ENCODE measurements at regions not wholly inside any gene's neighbourhood (a gene's known extent, or its start where the extent isn't known, plus 50 kb on each side); places are given as distances from the start of the nearest gene placed in this dataset.

DNA sequence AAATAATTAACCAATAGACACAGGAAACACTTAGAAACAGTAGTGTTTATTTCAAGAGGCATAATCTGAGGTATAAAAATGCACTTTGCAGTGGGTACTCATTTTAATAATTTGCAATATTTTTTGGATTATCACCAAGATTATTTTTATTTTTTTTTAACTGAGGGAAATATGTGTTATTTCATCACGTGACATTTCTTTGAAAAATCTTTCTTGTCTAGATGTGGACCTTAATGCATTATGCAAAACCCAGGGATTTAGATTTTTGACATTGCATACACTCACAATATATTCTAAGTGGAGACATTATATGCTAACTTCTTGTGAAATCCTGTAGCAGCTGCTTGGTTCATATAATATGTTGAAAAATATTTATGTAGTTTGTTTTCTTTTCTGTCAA lies 260.4 kb upstream of the MEIS2 start:
- Histone ChIP-seq H3K9me3 (no peaks in the 10 kb centered on the region), H3K79me2 (ENCODE audit: insufficient read depth) (no peaks in the 10 kb centered on the region), H3K36me3 (replicated peaks in 1 of 2; ENCODE audit: control insufficient read depth in 1 of 2, insufficient read depth in 2 of 2, low read length in 1 of 2) (no peaks in the 10 kb centered on the region), H3K4me3 (ENCODE audit: low read depth in 2 of 2, low read length in 1 of 2) (no peak overlapping the region), H3K27ac (ENCODE audit: low read depth in 2 of 2, low read length in 1 of 2) (peak overlapping the region in 1 of 2 experiments; percentile 98; a peak in 2 of 4 replicates), H3K4me2 (no peak overlapping the region), H3K27me3 (ENCODE audit: insufficient read depth) (no peaks in the 10 kb centered on the region), H4K20me1 (ENCODE audit: insufficient read depth) (no peaks in the 10 kb centered on the region), H2AFZ (ENCODE audit: low read depth) (no peak overlapping the region), H3F3A (replicated peaks; ENCODE audit: insufficient read depth) (no peaks in the 10 kb centered on the region), H3K9ac (no peak overlapping the region), H3K4me1 (ENCODE audit: control insufficient read depth in 1 of 2, insufficient read depth in 2 of 2, low read depth in 1 of 2, low read length in 1 of 2) (peaks cover 0 to 21% of the 10 kb centered on the region in 2 experiments; a peak in 2 of 4 replicates), H3K9me2 (no peaks in the 10 kb centered on the region)
- ChIA-PET CTCF (interaction anchor here (1.1 to 1.9 kb wide), 7 partner anchors 11 to 530 kb away, joined by 3 to 12 read pairs (median 5); no protein-coding TSS in a partner anchor), POLR2A (no interaction called here)
- TF ChIP-seq FOXJ3 (CRISPR knock-in tag; IDR thresholded peaks at IDR 0.05) (no peak), EP300 (IDR thresholded peaks at IDR 0.05; ENCODE audit: borderline replicate concordance in 1 of 2, low read depth in 1 of 2, low read length in 1 of 2) (no peak), MXI1 (IDR thresholded peaks at IDR 0.05; ENCODE audit: low read depth, low read length) (no peak), FOXM1 (IDR thresholded peaks at IDR 0.05; ENCODE audit: low read depth) (no peak)
- 49% methylated on average over 1 of the region's 1 CpG for WGBS (ENCODE audit: low lambda C conversion rate)
- no peak for DNase-seq

DNA sequence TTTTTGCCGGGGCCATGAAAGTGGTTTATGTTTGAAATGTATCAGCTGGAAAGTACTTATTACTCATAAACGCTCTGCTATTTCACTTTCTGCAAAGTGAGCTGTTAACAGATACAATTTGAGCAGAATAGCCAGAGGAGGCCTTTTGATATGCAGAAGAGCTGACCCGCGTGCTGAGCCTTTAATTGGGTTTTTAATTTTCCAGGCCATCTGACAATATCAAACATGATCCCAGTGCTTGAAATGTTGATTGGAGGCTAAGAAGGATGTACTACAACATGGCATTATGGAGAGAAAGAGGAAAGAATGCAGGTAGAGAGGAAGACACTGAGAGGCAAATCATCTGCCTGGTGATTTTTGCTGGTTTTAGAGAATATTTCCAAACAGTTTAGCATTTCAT lies 261.3 kb upstream of the MEIS2 start:
- no peak overlapping the region for H3K4me3 ChIP-seq (ENCODE audit: low read depth in 2 of 2, low read length in 1 of 2)
- no peaks in the 10 kb centered on the region for H4K20me1 ChIP-seq (ENCODE audit: insufficient read depth)
- H3K79me2 ChIP-seq (ENCODE audit: insufficient read depth) = no peaks in the 10 kb centered on the region
- POLR2A ChIA-PET = interaction anchor here (0.9 to 1.6 kb wide), 3 partner anchors 35 to 433 kb away, joined by 3 to 8 read pairs (median 5); no protein-coding TSS in a partner anchor
- CTCF ChIA-PET = interaction anchor here (0.8 to 1.9 kb wide), 10 partner anchors 36 to 529 kb away, joined by 3 to 12 read pairs (median 4); no protein-coding TSS in a partner anchor
- no peaks in the 10 kb centered on the region for H3K27me3 ChIP-seq (ENCODE audit: insufficient read depth)
- H3K9me2 ChIP-seq = no peaks in the 10 kb centered on the region
- peak; percentile 21 for DNase-seq
- H3K27ac ChIP-seq (ENCODE audit: low read depth in 2 of 2, low read length in 1 of 2) = peak overlapping the region in 1 of 2 experiments; percentile 98; a peak in 2 of 4 replicates
- no peak overlapping the region for H3K9ac ChIP-seq
- 43% methylated on average over 4 of the region's 4 CpGs for WGBS (ENCODE audit: low lambda C conversion rate)
- H3F3A ChIP-seq (replicated peaks; ENCODE audit: insufficient read depth) = no peaks in the 10 kb centered on the region
- no peak overlapping the region for H2AFZ ChIP-seq (ENCODE audit: low read depth)
- no peaks in the 10 kb centered on the region for H3K9me3 ChIP-seq
- no peak overlapping the region for H3K4me2 ChIP-seq
- H3K36me3 ChIP-seq (replicated peaks in 1 of 2; ENCODE audit: control insufficient read depth in 1 of 2, insufficient read depth in 2 of 2, low read length in 1 of 2) = no peaks in the 10 kb centered on the region
- H3K4me1 ChIP-seq (ENCODE audit: control insufficient read depth in 1 of 2, insufficient read depth in 2 of 2, low read depth in 1 of 2, low read length in 1 of 2) = peaks cover 0 to 21% of the 10 kb centered on the region in 2 experiments; a peak in 2 of 4 replicates
- TF ChIP-seq, protein P1, sequence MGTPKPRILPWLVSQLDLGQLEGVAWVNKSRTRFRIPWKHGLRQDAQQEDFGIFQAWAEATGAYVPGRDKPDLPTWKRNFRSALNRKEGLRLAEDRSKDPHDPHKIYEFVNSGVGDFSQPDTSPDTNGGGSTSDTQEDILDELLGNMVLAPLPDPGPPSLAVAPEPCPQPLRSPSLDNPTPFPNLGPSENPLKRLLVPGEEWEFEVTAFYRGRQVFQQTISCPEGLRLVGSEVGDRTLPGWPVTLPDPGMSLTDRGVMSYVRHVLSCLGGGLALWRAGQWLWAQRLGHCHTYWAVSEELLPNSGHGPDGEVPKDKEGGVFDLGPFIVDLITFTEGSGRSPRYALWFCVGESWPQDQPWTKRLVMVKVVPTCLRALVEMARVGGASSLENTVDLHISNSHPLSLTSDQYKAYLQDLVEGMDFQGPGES (IDR thresholded peaks at IDR 0.05; ENCODE audit: low read depth, low read length) = no peak
- no peak for TF ChIP-seq FOSL2 (IDR thresholded peaks at IDR 0.05; ENCODE audit: borderline replicate concordance, low read depth)
- TF ChIP-seq JUND (IDR thresholded peaks at IDR 0.05) = no peak
- no peak for TF ChIP-seq YY1 (IDR thresholded peaks at IDR 0.05; ENCODE audit: low read depth)
- TF ChIP-seq, protein P2, sequence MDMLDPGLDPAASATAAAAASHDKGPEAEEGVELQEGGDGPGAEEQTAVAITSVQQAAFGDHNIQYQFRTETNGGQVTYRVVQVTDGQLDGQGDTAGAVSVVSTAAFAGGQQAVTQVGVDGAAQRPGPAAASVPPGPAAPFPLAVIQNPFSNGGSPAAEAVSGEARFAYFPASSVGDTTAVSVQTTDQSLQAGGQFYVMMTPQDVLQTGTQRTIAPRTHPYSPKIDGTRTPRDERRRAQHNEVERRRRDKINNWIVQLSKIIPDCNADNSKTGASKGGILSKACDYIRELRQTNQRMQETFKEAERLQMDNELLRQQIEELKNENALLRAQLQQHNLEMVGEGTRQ (IDR thresholded peaks at IDR 0.05; ENCODE audit: borderline replicate concordance, low read depth, low read length) = no peak
- TF ChIP-seq, protein P3, sequence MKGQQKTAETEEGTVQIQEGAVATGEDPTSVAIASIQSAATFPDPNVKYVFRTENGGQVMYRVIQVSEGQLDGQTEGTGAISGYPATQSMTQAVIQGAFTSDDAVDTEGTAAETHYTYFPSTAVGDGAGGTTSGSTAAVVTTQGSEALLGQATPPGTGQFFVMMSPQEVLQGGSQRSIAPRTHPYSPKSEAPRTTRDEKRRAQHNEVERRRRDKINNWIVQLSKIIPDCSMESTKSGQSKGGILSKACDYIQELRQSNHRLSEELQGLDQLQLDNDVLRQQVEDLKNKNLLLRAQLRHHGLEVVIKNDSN (IDR thresholded peaks at IDR 0.05; ENCODE audit: borderline replicate concordance, low read depth) = no peak
- TF ChIP-seq MXI1 (IDR thresholded peaks at IDR 0.05; ENCODE audit: low read depth, low read length) = peak; percentile 72; the same call in 1 of the 2 replicates
- TF ChIP-seq GATA2 (CRISPR knock-in tag; IDR thresholded peaks at IDR 0.05) = peak; percentile 76
- TF ChIP-seq EZH2phosphoT487 (IDR thresholded peaks at IDR 0.05; ENCODE audit: borderline replicate concordance, low read depth) = no peak
- no peak for TF ChIP-seq TEAD4 (IDR thresholded peaks at IDR 0.05; ENCODE audit: borderline replicate concordance, insufficient read depth)
- no peak for TF ChIP-seq TAF1 (IDR thresholded peaks at IDR 0.05; ENCODE audit: borderline replicate concordance, low read depth, low read length)
- TF ChIP-seq RFX5 (IDR thresholded peaks at IDR 0.05; ENCODE audit: low read length) = no peak
- TF ChIP-seq CHD2 (IDR thresholded peaks at IDR 0.05; ENCODE audit: low read length, partially characterized antibody) = no peak
- TF ChIP-seq FOXJ3 (CRISPR knock-in tag; IDR thresholded peaks at IDR 0.05) = peak; percentile 61; the same call in 1 of the 2 replicates
- TF ChIP-seq, protein P4, sequence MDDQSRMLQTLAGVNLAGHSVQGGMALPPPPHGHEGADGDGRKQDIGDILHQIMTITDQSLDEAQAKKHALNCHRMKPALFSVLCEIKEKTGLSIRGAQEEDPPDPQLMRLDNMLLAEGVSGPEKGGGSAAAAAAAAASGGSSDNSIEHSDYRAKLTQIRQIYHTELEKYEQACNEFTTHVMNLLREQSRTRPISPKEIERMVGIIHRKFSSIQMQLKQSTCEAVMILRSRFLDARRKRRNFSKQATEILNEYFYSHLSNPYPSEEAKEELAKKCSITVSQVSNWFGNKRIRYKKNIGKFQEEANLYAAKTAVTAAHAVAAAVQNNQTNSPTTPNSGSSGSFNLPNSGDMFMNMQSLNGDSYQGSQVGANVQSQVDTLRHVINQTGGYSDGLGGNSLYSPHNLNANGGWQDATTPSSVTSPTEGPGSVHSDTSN (IDR thresholded peaks at IDR 0.05) = no peak
- no peak for TF ChIP-seq ELF1 (IDR thresholded peaks at IDR 0.05)
- TF ChIP-seq, protein P5, sequence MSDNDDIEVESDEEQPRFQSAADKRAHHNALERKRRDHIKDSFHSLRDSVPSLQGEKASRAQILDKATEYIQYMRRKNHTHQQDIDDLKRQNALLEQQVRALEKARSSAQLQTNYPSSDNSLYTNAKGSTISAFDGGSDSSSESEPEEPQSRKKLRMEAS (IDR thresholded peaks at IDR 0.05; ENCODE audit: low read depth) = no peak
- no peak for TF ChIP-seq RXRA (IDR thresholded peaks at IDR 0.05; ENCODE audit: borderline replicate concordance, low read depth)
- TF ChIP-seq FOXM1 (IDR thresholded peaks at IDR 0.05; ENCODE audit: low read depth) = no peak
- TF ChIP-seq, protein P6, sequence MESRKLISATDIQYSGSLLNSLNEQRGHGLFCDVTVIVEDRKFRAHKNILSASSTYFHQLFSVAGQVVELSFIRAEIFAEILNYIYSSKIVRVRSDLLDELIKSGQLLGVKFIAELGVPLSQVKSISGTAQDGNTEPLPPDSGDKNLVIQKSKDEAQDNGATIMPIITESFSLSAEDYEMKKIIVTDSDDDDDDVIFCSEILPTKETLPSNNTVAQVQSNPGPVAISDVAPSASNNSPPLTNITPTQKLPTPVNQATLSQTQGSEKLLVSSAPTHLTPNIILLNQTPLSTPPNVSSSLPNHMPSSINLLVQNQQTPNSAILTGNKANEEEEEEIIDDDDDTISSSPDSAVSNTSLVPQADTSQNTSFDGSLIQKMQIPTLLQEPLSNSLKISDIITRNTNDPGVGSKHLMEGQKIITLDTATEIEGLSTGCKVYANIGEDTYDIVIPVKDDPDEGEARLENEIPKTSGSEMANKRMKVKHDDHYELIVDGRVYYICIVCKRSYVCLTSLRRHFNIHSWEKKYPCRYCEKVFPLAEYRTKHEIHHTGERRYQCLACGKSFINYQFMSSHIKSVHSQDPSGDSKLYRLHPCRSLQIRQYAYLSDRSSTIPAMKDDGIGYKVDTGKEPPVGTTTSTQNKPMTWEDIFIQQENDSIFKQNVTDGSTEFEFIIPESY (IDR thresholded peaks at IDR 0.05; ENCODE audit: borderline replicate concordance, low read depth) = no peak

Measured in SK-N-SH (cell line).